Kidney glomerular epithelial cell (primary cell): ENCODE measurements at regions not wholly inside any gene's neighbourhood (a gene's known extent, or its start where the extent isn't known, plus 50 kb on each side); places are given as distances from the start of the nearest gene placed in this dataset.
A peak's percentile ranks its signal among the peaks of the same experiment; 100 is the strongest.
"Not testable (repeated sequence)": the region's sequence is repeated elsewhere in the genome, so short reads cannot be mapped to it uniquely, and the experiment has no call there.

Source experiments
- DNase-seq: peaks from one replicate; lab custom pipeline; 2025; lab: John Stamatoyannopoulos, UW

DNA sequence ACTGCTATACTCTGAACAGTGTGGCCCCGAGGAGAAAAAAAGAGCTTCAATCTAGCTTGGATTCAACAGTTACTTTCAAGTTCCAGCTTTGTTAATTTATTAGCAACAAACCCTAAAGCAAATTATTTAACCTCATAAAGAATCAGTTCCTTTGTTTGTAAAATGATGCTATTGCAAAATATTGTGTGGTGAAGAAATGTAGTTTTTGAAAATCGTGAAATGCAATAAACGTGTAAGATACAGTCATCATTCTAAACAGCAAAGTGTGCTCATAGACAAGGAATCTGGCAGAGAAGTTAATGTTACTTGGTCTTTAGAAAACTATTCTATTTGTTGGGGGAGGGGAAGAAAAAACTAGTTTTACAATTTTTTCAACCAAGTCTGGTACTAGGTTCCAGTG, 297.6 kb upstream of the ADGRL4 start:
- no peak for DNase-seq

DNA sequence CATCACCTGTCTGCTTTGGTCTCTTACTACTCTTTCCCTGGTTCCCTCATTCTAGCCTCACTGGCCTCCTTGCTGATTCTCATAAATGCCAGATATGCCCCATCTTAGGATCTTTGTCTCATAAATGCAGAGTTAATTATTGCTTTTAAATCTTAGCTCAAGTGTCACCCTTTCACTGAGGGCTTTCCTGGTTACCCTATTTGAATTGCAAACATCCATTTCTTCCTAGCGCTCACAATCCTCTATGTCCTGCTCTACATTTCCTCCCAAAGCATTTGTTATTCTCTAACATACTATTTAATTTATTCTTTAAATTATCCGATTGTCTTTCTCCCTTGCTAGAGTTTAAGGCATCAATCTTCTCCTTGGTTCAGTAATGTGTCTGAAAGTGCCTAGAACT, 296.5 kb upstream of the ADGRL4 start:
- no peak for DNase-seq

DNA sequence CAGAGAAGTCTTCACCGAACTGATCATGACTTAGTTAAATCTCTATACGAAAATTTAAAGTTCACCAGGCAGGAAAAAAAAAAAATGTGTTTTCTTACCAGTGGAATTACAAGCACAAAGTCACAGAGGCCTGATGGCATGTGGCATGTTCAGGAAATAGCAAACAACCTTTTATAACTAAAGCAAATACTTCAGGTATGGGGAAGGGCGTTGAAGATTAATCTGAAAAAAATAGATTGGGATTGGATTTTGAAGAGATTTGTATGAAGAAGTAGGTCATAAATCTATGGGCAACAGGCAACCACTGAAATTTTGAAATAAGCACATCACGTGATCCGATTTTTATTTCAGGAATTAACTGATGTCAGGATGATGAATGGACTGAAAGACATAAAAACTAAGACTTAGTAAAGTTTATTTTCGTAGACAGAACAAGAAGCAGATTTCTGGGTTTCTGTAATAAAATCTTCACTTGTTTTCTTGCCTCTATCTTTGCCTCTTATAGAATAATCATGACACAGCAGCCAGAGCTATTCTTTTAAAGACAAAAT, 295.9 kb upstream of the ADGRL4 start:
- DNase-seq, result no peak

DNA sequence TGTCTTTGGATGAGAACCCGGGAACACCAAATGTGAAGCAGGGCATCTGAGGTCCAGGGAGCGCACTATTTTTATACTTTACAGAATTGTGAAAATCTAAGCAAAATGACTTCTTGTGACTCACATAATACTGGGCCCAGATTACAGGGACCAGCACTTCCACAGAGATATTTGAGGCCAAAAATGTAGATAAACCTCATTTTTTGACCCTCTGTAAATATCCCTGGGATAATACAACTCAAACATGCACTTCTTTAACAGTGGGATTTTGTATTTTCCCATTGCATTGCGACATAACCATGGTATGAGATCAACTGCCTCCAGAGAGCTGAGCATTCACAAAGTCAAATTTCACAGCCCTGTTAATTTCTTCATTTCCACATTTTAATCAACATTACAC, 289.4 kb upstream of the ADGRL4 start:
- no peak for DNase-seq

DNA sequence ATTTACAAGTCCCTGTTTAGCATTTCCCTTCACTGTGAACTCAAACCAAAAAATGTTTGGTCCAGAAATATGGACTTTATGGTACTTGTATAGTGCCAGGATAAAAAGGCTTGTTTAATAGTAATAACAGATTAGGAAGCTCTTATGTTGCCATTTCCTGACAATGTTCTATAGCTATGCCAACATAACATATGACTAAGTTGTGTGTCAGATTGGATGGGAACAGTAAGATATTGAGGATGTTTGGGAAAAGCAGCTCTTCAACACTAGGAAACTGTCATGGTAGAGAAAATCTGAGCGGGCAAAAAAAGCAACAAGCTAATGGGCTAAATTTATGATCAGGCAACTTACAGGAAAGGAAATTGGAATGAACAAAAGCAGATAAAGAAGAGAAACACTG, 287.1 kb upstream of the ADGRL4 start:
- DNase-seq, result no peak

DNA sequence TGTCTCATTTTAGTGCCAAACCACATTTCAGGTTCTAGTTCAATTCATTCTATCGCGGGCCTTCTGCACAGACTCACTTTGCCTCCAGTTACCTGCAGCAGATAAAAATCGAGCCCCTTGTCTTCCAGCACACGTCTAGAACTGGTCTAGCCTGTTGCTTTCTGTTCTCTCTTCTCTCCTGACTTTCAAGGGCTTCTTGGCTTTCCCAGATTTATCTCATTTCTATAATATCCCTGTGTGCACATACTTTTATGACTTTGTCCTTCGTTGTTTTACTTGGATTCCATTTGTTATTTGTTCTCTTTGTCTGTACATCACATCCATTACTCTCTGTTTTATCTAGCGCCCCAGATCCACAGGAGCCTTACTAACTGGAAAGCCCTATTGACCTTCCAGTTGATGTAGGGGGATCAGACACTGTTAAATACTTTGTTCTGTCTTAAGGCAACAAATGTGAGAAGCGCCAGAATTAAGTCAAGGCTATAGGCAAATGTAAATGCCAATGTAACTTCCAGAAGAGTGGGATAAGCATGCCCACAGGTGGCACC, 284.5 kb upstream of the ADGRL4 start:
- no peak for DNase-seq

DNA sequence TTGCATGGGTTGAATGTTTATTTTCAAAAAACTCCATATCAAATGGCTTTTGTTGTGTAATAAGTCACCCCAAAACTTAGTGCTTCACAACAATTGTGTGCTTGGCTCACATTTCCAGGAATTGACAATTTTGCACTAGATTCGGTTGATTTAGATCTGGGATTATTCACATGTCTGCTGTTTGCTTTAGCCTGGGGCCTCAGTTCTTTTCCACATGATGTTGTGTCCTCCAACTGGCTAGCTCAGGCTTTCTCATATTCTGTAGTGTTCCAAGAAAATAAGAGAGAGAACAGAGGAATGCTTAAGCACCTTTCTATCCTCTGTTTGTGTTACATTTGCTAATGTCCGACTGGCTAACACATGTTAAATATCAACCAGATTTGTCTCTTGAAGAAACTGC, 281.5 kb upstream of the ADGRL4 start:
- DNase-seq, result no peak

DNA sequence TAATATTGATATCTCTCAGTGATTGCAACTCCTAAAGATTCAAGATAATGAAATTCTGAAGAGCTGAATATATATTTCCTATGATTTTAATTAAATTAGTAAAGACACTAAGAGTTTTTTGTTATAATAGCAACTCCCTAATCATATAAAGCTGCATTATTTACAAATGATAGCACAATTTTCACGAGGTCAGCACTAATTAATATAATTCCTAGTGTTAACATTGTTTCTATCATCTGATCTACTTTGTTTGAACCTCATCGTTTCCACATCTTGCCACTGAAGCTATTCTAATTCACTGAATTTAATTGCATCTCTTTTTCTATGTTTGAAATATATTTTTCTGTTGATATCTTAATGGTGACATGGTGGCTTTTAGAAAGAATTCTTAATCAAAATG, 279.1 kb upstream of the ADGRL4 start:
- DNase-seq, result no peak

DNA sequence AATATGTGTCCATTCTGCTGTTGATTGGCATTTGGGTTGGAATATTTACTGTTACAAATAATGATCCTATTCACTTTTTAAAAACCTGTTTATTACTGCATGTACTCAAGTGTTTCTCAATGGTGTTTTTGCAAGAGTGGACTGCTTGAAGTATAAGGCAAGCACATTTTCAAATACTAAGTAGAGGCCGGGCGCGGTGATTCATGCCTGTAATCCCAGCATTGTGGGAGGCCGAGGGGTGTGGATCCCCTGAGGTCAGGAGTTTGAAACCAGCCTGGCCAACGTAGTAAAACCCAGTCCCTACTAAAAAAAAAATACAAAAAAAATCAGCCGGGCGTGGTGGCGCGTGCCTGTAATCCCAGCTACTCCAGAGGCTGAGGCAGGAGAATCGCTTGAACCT, 276.9 kb upstream of the ADGRL4 start:
- DNase-seq, result no peak

DNA sequence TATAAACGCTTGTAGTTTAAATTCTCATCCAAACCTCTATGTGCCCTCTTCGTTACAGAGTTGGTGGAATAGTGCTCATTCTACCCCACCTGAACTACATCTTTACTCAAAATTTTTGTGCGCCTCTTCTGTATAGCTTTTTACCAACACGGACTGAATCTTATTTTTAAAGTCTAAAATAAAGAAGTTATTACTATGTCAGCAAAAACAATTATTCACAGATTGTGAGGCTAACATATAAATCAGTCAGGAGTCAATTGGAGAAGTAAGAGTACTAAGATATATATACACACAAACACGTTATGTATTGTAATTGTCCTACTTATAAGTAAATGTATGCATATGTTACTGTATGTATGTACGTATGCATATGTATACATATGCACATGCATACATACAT, 274.9 kb upstream of the ADGRL4 start:
- DNase-seq, result no peak

DNA sequence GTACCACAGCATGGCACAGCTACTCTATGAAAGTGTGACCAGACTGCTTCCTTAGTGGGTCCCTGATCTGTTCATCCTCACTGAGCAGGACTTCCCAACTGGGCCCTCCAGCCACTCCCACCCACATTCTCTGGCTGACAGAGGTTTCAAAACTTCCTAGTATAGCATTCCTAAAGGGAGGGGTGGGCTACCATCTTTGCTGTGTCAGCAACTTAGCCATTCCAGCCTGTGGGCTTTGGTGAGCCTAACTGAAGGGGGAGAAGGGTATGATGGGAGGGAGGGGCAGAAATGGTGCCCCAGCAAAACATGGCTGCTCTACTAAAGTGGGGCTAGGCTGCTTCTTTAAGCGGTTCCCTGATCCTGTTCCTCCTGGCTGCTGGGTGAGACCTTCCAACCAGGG, 265.2 kb upstream of the ADGRL4 start:
- DNase-seq, result no peak

DNA sequence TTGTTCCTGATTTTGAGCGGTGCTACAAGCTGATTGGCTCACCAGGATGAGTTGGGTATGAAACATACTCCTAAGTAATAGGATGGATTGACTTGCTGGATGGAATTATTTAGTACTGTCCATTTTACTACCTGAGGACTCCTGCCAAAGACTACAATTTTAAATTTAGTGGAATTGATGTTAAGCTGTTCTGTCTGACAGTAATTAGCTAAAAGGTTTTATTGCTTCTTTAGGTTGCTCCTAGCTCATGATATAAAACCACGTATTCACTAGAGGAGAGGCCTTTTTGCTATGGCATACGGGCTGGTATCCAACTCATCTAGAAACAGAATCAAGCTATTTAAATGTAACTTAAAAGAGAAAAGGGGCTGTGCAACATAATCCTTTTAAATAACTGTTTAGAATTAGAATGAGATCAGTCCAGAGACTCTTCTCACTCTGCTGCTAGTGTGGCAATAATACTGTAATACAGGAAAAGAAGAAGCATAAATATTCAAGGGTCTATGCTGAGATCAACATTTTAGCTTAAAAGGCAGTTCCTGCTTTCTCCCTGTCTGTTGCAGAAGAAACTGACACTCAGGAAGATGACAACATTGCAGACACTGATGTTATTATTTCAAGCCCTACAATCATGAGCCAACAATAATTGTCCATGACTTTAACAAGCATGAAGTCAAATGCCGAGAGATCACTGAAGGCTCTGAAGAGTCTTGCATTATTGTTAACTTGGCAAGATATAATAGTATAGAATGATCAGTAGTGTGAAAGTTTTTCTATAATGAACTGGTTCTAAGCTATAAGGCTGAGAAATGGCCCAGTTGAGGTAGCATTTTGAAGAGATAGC, 258.7 kb upstream of the ADGRL4 start:
- DNase-seq, result no peak

DNA sequence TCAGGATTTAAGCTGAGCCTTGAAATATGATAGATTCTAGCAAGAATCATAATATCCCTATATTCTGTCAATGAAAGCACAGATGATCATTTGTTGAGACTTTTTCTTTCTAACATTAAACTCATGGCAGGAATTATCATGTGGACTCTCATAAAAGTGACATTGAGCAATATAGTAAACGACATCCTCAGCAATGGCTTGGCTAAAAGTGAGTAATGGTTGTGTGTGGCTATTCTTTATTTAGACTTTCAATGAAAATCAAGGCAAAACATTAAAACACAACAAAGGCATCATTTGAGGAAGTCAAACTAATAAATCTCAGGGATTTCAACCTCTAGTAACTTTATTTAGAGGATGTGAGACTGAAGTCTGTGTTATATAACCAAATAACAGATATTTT, 257.8 kb upstream of the ADGRL4 start:
- DNase-seq, result no peak

DNA sequence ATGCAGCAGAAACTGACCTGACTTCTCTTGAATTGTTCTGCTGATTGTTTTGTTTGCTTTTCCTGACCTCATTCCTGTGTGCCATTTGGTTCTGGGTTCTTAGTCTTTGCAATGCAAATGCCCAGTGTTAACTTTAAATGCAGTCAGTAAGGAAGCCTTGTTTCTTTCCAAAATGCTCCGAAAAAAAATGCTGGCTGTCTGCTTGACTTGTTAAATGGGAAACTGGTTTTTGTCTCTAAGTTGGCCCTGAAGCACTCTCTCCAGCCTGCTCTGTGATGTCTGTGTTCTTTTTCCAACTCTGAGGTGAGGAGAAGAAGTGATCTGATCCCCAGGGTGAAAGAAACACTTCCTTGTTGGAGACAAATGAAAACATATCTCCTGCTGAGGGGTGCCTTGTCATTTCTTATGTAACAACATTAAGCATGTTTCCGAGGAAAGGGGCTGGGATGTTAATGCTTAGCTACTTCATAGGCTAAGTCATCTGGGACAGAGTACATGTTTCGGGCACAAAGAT, 256.3 kb upstream of the ADGRL4 start:
- DNase-seq, result no peak

DNA sequence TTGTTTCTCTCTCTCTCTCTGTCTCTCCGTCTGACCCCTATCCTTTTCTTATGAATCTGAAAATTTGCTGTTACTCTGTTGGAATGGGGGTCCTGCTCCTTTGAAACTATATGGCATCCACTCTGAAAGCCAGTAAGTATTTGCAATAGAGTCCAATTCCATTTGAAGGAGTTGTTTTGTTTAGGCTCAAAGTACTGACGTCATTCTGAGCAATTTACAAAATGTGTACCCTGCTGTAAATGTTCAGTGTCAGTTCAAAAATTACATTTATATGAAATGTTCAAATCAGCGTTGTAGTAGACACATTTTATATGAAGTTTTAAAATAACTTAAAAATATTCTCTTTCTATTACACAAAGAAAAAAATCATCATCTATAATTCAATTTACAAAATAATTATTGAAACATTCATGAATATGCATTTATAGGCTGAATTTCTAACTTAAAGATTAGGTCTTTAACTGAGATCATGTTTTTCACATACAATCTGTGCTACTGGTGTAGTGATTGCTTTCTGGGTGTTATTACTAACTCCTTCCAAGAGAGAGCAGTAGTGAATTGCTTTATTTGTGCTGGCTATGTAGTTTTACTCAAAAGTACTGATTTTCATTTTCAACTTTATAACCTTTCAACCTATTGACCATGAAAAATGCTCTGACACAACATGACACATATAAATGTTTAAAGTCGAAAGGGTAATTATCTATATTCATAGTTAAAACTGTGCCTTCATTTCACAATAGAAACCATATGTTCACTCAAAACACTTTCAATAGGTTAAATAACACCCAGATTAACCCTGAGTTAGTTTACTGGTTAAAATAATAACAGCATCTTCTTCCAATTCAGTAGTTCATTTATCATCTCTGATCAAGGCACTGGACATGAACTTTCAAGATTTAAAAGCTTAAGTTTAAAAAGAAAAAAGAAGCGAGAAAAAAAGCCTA, 253.1 kb upstream of the ADGRL4 start:
- DNase-seq, result peak; percentile 46

DNA sequence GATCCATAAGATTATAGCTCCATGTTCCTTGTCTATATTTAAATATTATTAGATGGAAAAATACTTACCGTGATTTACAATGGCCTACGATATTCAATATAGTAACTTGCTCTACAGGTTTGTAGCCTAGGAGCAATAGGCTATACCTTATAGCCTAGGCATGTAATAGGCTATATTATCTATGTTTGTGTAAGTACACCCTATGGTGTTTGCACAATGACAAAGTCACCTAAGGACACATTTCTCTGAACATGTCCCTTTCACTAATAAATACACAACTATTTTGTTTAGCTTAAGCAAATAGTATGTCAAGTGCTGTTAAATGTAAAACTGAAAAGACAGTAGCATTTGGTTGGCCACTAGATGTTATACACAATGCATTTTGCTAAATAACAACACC, 248.9 kb upstream of the ADGRL4 start:
- DNase-seq, result no peak

DNA sequence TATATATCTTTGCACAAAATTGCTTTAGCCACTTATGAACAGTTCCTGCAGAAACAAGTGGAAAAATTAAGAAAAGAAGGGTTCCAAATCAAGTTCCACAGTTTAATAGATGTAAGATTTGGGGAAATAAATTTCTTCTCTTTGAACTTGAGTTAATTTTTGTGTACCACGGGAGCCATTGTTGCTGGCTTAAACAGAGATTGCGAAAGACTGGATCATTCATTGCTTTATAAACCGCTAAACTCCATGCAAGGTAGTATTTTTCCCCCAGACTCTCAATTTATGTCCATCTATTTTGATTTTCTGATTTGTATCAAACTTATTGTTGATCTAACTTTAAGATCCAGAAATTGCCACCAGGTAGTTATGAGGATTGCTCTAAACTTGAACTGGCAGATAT, 246.1 kb upstream of the ADGRL4 start:
- no peak for DNase-seq

DNA sequence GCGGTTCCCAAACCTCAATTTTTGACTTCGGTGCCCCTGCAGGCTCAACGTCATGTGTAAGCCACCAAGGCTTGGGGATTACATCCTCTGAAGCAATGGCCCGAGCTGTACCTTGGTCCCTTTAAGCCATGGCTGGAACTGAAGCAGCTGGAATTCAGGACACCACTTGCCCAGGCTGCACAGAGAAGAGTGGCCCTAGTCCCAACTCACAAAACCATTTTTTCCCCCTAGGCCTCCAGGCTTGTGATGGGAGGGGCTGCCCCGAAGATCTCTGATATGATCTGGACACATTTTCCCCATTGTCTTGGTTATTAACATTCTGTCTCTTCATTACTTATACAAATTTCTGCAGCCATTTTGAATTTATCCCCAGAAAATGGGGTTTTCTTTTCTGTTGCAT, 233.3 kb upstream of the ADGRL4 start:
- no peak for DNase-seq

DNA sequence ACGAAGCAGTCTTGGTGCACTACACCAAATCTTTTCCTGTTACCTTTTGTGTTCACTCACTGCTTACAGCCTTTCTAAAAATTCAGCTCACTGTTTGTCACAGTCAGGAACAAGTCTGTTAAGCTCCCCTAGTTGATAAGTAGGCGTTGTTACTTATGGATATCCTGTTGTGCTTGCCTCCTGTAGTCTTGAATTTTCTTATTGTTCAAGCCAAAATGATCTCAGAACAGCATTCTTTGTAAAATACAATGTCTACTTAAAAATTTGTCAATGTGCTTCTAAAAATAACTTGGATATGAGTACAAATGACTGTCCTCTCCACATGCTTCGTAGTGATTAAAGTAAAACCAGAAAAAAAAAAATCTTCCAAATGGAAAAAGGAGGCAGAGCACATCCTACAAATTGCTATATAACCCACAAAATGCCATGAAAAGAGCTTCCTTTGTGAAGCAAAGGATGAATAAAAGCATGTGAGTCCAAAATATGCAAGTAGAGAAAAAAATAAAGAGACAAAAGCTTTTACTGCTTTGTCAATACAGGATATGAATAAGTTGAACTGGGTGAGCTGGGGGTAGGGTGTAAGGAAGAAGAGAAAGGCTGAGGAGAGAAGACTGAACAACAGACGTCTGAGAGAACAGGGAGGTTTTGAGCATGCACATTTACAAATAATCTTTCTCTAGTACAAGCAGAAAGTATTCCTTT, 228.9 kb upstream of the ADGRL4 start:
- no peak for DNase-seq

DNA sequence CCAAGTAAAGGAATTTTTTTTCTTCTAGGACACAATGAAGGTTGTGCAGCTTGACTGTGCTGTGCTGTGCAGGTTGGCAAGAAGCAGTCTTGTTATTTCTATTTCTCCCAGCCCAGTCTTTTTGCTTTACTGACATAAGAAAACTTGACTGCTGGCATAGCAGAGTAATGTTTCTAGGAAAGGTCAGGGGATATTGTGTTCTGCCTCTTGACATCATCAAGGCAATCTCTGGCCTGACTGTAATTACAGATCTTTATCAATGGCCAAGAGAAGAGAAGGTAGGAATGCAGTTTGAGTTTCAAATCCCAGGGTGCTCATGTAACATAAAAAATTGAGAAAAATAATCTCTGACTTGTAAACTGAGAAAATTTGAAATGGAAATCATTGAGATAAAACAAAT, 226.3 kb upstream of the ADGRL4 start:
- no peak for DNase-seq

DNA sequence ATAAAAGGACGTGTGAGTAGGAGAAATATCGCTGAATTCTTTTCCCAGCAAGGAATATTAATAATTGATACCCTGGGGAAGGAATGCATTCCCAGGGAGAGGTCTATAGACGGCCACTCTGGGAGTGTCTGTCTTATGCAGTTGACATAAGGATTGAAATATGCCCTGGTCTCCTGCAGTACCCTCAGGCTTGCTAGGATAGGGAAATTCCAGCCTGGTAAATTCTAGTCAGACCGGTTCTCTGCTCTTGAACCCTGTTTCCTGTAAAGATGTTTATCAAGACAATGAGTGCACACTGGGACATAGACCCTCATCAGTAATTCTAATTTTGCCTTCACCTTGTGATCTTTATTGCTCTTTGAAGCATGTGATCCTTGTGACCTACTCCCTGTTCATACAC, 224.2 kb upstream of the ADGRL4 start:
- not testable (repeated sequence) for DNase-seq

DNA sequence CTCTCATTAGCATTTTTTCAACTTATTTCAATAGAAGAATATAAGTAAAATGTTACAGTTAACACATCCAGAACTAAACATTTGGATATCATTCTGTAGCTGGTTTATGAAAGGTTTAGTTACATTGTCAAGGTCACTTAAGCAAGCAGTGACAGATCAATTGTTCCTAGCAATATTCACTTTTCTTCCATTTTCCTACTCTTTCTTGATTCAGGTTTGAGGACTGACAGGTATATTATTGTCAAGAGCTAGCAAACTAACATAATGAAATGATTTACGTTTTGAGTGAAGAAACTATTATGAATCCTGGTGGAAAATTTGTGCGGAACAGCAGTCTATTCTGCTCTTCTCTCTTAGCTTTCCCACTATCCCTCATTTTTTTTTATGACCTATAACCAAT, 220.4 kb upstream of the ADGRL4 start:
- no peak for DNase-seq
